GM12875 (cell line): ENCODE measurements at regions not wholly inside any gene's neighbourhood (a gene's known extent, or its start where the extent isn't known, plus 50 kb on each side); places are given as distances from the start of the nearest gene placed in this dataset.

Experiments
- H3K4me3 ChIP-seq: one replicate; pipeline ENCODE4 v1.5.1; 2011; ENCODE audit warnings: low read depth, low read length, control low read depth
- CTCF ChIP-seq: IDR thresholded peaks from 2 replicates; pipeline ENCODE4 v1.5.1; 2011; ENCODE audit warnings: low read depth, mild to moderate bottlenecking, control low read depth, inconsistent platforms, low read length, moderate library complexity, borderline replicate concordance; ENCODE audit not compliant: insufficient read depth

DNA sequence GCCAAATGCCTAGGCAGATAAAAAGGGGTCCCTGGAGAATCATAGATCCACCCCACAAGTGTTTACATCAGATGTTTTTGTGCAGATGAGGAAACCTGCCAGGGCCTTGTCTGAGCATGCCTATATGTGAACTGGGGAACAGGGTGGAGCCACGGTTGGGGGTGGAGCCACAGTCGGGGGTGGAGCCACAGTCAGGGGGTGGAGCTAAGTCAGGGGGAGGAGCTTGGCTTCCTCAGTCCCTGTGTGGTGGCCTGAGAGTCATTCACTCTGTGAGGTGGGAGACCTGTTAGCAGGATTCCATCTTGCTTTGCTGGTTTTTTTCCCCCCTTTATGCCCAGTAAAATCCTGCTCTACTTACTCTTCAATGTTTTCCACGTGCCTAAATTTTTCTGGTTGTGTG is 57.8 kb upstream of the TGFBR2 start:
- no peak for TF ChIP-seq CTCF
- no peak overlapping the region for H3K4me3 ChIP-seq

- no peak overlapping the region for H3K4me3 ChIP-seq
- TF ChIP-seq CTCF = no peak
Observed at GRCh38 chr3:30549600-30549999, 56.8 kb upstream of the TGFBR2 start.

- no peak for TF ChIP-seq CTCF
- H3K4me3 ChIP-seq = no peak overlapping the region
Observed at GRCh38 chr3:30550246-30550645, 56.2 kb upstream of the TGFBR2 start.

DNA sequence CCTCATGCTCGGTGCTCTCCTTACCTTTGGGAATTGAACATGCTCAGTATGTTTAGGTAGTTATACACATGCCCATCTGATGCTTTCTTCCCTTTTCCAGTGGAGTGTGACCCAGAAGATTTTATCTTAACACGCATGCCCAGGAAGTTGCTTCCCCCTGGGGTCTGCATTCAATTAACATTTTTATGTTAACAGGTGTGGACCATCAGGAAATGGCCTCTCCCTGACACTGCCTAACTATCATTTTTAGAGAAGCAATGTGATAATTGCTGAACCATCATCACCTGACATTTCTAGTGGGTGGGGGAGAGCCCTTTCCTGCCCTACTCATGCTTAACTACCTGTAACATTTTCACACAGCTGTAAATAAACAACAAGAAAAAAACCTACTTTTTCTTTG is 55.1 kb upstream of the TGFBR2 start:
- no peak for TF ChIP-seq CTCF
- H3K4me3 ChIP-seq = no peak overlapping the region

DNA sequence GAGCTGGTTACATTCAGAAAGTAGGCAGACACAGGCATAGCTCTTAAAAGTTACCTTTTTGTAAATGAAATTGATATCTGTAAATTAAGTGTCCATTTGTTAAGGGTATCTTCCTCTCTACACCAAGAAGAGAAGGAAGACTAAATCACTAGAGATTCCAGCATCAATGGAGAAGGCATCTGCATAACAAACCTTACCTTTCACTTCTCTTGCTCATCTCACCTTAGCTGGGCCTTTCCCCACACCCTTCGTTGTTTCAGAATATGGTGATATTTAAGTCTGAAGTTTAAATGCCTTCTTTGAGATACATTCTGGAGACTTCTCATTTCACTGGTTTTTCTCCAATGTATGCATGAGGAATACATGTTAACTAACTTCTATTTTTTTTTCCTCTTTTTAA is 54.5 kb upstream of the TGFBR2 start:
- H3K4me3 ChIP-seq = no peak overlapping the region
- TF ChIP-seq CTCF = no peak

DNA sequence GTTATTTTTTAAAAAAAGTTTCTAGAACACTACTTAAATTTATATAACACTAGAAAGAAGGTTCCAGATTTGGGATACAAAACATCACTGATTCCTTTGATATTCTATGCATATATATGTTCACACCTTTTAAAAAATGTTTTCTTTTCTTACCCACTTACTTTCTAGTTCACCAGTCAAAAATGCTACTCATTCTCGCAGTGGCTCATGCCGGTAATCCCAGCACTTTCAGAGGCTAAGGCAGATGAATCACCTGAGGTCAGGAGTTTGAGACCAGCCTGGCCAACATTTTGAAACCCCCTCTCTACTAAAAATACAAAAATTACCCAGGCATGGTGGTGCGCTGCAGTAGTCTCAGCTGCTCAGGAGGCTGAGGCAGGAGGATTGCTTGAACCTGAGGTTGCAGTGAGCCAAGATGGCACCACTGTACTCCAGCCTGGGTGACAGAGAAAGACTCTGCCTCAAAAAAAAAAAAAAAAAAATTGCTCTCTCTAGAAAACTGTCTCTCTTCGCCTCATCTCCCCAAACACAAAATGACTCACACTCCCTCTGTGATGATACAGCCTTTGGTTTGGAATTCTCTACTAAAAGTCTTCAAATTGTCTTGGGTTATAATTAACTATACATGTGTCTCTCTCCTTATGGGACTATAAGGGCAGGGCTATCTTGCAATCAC is 52.6 kb upstream of the TGFBR2 start:
- H3K4me3 ChIP-seq = no peak overlapping the region

DNA sequence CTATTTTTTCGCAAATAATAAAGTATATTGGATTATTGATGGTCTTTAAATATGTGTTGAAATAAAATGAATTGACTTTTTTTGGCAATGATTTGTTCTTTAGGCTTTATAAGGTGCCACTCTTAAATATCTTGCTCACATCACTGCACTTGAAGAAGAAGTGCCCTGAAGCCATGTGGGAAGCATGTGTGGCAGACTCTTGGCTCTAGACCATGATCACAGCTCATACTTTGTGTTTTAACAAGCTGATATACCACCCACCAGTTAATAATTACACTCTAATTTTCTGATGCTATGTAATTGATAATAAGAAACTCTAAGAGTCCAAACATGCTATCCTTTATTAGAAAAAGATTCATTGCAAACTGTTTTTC is 52.1 kb upstream of the TGFBR2 start:
- no peak for TF ChIP-seq CTCF
- H3K4me3 ChIP-seq = no peak overlapping the region

More for the DNA sequence above, 52.6 kb upstream of the TGFBR2 start:
- TF ChIP-seq CTCF = no peak
